Mammary epithelial cell (primary cell): ENCODE measurements at regions not wholly inside any gene's neighbourhood (a gene's known extent, or its start where the extent isn't known, plus 50 kb on each side); places are given as distances from the start of the nearest gene placed in this dataset.

Source experiments
- EZH2 ChIP-seq: IDR thresholded peaks from 2 replicates; pipeline ENCODE4 v1.6.1; 2012; ENCODE audit warnings: low read length, inconsistent platforms, borderline replicate concordance
- TF ChIP-seq, protein P1 (sequence below), 2 donors: IDR thresholded peaks in 1 of 2; conservative IDR thresholded peaks in 1 of 2; 2 replicates each; pipeline ENCODE4 v1.5.1; 2011 to 2012; ENCODE audit warnings: inconsistent platforms in 2 of 2, low read length in 2 of 2, mild to moderate bottlenecking in 2 of 2, control low read depth in 1 of 2, low read depth in 1 of 2; ENCODE audit not compliant: insufficient read depth in 1 of 2; ENCODE audit errors: extremely low read depth in 1 of 2

DNA sequence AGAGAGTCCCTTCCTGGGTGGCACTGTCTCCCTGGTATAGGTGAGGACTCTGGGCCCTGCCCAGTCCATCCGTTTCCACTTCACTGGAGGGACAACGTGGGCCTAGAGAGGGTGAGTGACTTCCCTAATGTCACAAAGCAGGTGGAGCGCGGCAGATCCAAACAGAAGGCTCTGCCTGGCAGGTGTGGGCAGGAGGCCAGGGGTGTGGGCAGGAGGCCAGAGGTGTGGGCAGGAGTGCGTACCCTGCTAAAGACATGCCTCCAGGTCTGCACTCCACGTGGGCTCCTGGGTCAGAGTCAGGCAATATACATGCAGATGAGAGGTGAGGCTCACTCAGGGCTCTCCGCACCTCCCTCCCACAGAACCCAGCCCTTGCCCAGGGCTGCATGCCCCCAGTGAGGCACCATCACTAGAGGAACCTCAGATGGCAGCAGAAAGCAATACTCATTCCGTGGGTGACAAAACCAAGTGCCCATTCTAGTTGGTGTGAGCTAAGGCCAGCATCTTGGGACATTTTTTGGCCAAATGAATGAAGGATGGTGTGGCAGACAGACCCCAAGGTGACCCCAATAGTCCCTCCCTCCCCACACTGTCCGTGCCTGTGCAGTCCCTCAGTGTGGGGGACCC lies 271.6 kb upstream of the RTL1 start:
- no peak for TF ChIP-seq EZH2
- TF ChIP-seq, protein P1, sequence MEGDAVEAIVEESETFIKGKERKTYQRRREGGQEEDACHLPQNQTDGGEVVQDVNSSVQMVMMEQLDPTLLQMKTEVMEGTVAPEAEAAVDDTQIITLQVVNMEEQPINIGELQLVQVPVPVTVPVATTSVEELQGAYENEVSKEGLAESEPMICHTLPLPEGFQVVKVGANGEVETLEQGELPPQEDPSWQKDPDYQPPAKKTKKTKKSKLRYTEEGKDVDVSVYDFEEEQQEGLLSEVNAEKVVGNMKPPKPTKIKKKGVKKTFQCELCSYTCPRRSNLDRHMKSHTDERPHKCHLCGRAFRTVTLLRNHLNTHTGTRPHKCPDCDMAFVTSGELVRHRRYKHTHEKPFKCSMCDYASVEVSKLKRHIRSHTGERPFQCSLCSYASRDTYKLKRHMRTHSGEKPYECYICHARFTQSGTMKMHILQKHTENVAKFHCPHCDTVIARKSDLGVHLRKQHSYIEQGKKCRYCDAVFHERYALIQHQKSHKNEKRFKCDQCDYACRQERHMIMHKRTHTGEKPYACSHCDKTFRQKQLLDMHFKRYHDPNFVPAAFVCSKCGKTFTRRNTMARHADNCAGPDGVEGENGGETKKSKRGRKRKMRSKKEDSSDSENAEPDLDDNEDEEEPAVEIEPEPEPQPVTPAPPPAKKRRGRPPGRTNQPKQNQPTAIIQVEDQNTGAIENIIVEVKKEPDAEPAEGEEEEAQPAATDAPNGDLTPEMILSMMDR (conservative IDR thresholded peaks at IDR 0.05 in 1 of 2, IDR thresholded peaks at IDR 0.05 in 1 of 2; ENCODE audit: extremely low read depth in 1 of 2, insufficient read depth in 1 of 2, low read depth in 1 of 2, low read length in 2 of 2), result no peak
